ENCODE measurements at regions not wholly inside any gene's neighbourhood (a gene's known extent, or its start where the extent isn't known, plus 50 kb on each side); places are given as distances from the start of the nearest gene placed in this dataset.

- TF ChIP-seq POLR2A (IDR thresholded peaks at IDR 0.05) (no peak), CTCF (IDR thresholded peaks at IDR 0.05) (no peak)
Observed at GRCh38 chr13:56166864-56167263, 973.9 kb upstream of the PRR20A start.

All from suprapubic skin (tissue), 3 donors.